Activated CD8-positive, alpha-beta T cell treated with anti-CD3 and anti-CD28 coated beads for 36 hours (primary cell): ENCODE measurements at regions not wholly inside any gene's neighbourhood (a gene's known extent, or its start where the extent isn't known, plus 50 kb on each side); places are given as distances from the start of the nearest gene placed in this dataset.
"Not testable (repeated sequence)": the region's sequence is repeated elsewhere in the genome, so short reads cannot be mapped to it uniquely, and the experiment has no call there.

ENCODE experiments used
- ATAC-seq: fragments of 200-7000 bp; cut with Tn5 transposase; one replicate; pipeline ENCODE4 v1.10.0; 2021; ENCODE audit warnings: mild to moderate bottlenecking, moderate library complexity
- CTCF ChIA-PET: fragments of 350-600 bp; sonication (Branson Sonifier 250); formaldehyde crosslinking; loops from one replicate; lab custom pipeline; 2021; ENCODE audit warnings: antibody characterized with exemption; lab: Charles Lee
- POLR2A ChIA-PET: fragments of 350-600 bp; sonication (Branson Sonifier 250); formaldehyde crosslinking; loops from one replicate; lab custom pipeline; 2021; ENCODE audit warnings: antibody characterized with exemption; lab: Charles Lee
- DNase-seq: peaks from one replicate; pipeline ENCODE4 v3.0.0-alpha.2; 2020
- H3K27ac Mint-ChIP-seq: one replicate; pipeline ENCODE4 v1.8.0; 2021; ENCODE audit warnings: mild to moderate bottlenecking, mixed read lengths
- H3K27me3 Mint-ChIP-seq: one replicate; pipeline ENCODE4 v1.8.0; 2021; ENCODE audit warnings: mixed read lengths
- H3K36me3 Mint-ChIP-seq: one replicate; pipeline ENCODE4 v1.8.0; 2021; ENCODE audit warnings: low read depth, mixed read lengths
- H3K4me1 Mint-ChIP-seq: one replicate; pipeline ENCODE4 v1.8.0; 2021; ENCODE audit warnings: low read depth, mixed read lengths
- H3K4me3 Mint-ChIP-seq: one replicate; pipeline ENCODE4 v1.8.0; 2021; ENCODE audit warnings: mild to moderate bottlenecking, moderate library complexity, mixed read lengths
- H3K9me3 Mint-ChIP-seq: one replicate; pipeline ENCODE4 v1.8.0; 2021; ENCODE audit warnings: mixed read lengths
- intact Hi-C: fragments of 100-400 bp; cut with micrococcal nuclease; formaldehyde crosslinking; loops from one replicate; pipeline ENCODE4 v1.10.0; 2022
- TF ChIP-seq, protein P1 (sequence below): fragments of 200-600 bp; IDR thresholded peaks from one replicate; pipeline ENCODE4 v1.8.0; 2022; ENCODE audit warnings: antibody characterized with exemption, mild to moderate bottlenecking

- no peak overlapping the region for H3K27ac Mint-ChIP-seq
- DNase-seq (no peak), ATAC-seq (no peak)
- ChIA-PET CTCF (no interaction called here), POLR2A (no interaction called here)
- H3K9me3 Mint-ChIP-seq, result no peaks in the 10 kb centered on the region
- TF ChIP-seq, protein P1, sequence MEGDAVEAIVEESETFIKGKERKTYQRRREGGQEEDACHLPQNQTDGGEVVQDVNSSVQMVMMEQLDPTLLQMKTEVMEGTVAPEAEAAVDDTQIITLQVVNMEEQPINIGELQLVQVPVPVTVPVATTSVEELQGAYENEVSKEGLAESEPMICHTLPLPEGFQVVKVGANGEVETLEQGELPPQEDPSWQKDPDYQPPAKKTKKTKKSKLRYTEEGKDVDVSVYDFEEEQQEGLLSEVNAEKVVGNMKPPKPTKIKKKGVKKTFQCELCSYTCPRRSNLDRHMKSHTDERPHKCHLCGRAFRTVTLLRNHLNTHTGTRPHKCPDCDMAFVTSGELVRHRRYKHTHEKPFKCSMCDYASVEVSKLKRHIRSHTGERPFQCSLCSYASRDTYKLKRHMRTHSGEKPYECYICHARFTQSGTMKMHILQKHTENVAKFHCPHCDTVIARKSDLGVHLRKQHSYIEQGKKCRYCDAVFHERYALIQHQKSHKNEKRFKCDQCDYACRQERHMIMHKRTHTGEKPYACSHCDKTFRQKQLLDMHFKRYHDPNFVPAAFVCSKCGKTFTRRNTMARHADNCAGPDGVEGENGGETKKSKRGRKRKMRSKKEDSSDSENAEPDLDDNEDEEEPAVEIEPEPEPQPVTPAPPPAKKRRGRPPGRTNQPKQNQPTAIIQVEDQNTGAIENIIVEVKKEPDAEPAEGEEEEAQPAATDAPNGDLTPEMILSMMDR, result no peak
- intact Hi-C loops, result no loop called here
- no peak overlapping the region for H3K4me3 Mint-ChIP-seq
- no peaks in the 10 kb centered on the region for H3K27me3 Mint-ChIP-seq
- no peaks in the 10 kb centered on the region for H3K4me1 Mint-ChIP-seq
- no peaks in the 10 kb centered on the region for H3K36me3 Mint-ChIP-seq
Observed at GRCh38 chrX:150118476-150118875, 180.2 kb upstream of the EOLA2 start.

DNA sequence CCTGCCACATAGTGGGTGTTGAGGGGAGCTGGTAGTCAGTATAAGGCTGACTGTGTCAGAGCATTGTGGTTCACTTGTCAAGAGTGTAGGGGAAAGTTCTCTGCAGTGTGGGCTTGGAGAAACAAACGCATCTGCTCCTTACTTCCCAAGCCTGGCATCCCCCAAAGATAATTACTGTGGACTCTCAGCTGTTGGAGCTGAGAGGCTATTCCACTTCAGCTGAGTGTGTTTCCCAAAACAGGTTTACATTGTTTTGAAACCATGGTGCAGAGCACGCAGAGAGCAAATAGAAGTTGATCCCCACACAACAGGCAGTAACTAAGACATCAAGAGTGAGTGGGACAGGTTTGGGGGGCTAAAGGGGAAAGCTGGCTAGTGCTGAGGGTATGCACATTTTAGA lies 181.0 kb upstream of the EOLA2 start:
- ChIA-PET CTCF (no interaction called here), POLR2A (no interaction called here)
- Mint-ChIP-seq H3K27ac (no peak overlapping the region), H3K36me3 (no peaks in the 10 kb centered on the region), H3K4me1 (no peaks in the 10 kb centered on the region), H3K4me3 (no peak overlapping the region), H3K9me3 (no peaks in the 10 kb centered on the region), H3K27me3 (no peaks in the 10 kb centered on the region)
- TF ChIP-seq, protein P1, result no peak
- ATAC-seq, result no peak
- DNase-seq, result no peak
- intact Hi-C loops, result no loop called here

- H3K36me3 Mint-ChIP-seq, ATAC-seq, CTCF ChIA-PET, H3K27me3 Mint-ChIP-seq, H3K4me3 Mint-ChIP-seq, POLR2A ChIA-PET, H3K9me3 Mint-ChIP-seq, DNase-seq, H3K4me1 Mint-ChIP-seq, intact Hi-C loops, H3K27ac Mint-ChIP-seq: not testable (repeated sequence)
Observed at GRCh38 chrX:150125045-150125444, 186.8 kb upstream of the EOLA2 start.

DNA sequence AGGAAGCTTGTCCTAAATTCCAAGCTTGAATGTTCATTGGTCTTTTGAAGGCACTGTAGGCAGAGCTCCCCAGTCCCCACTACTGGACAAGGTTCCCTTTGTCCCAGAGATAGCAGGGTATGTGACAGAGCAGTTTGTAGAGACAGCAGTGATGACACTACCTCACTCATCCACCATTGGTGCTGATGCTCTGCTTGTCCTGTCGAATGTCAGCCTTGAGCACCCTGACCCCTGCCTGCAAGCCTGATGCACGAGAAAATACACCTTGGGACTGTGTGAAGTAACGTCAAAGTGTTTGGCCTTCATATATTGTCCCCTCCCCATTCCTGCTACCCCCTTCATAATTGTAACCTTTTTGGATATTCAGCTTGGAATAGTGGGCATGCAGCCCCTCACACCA lies 188.9 kb upstream of the EOLA2 start:
- no peaks in the 10 kb centered on the region for H3K9me3 Mint-ChIP-seq
- intact Hi-C loops, result no loop called here
- H3K27me3 Mint-ChIP-seq, result no peaks in the 10 kb centered on the region
- CTCF ChIA-PET, result no interaction called here
- DNase-seq (no peak), ATAC-seq (no peak)
- no peaks in the 10 kb centered on the region for H3K36me3 Mint-ChIP-seq
- no peak overlapping the region for H3K27ac Mint-ChIP-seq
- no peaks in the 10 kb centered on the region for H3K4me1 Mint-ChIP-seq
- TF ChIP-seq, protein P1, result no peak
- POLR2A ChIA-PET, result no interaction called here
- no peak overlapping the region for H3K4me3 Mint-ChIP-seq

GRCh38 chrX:150143721-150144440 lies 205.6 kb upstream of the EOLA2 start:
- intact Hi-C loops, result no loop called here
- ChIA-PET CTCF (no interaction called here), POLR2A (no interaction called here)
- Mint-ChIP-seq H3K27me3 (no peaks in the 10 kb centered on the region), H3K9me3 (no peaks in the 10 kb centered on the region), H3K4me3 (no peak overlapping the region), H3K36me3 (no peaks in the 10 kb centered on the region), H3K27ac (no peak overlapping the region), H3K4me1 (no peaks in the 10 kb centered on the region)
- TF ChIP-seq, protein P1, result no peak
- DNase-seq (no peak), ATAC-seq (no peak)
